GM18517 (cell line): ENCODE measurements at regions not wholly inside any gene's neighbourhood (a gene's known extent, or its start where the extent isn't known, plus 50 kb on each side); places are given as distances from the start of the nearest gene placed in this dataset.
"Not testable (repeated sequence)": the region's sequence is repeated elsewhere in the genome, so short reads cannot be mapped to it uniquely, and the experiment has no call there.

ENCODE experiments used
- ATAC-seq: cut with Tn5 transposase; IDR thresholded peaks from one replicate; pipeline ENCODE4 v1.9.1; 2021; ENCODE audit warnings: mild to moderate bottlenecking, moderate library complexity; ENCODE audit not compliant: unreplicated experiment

GRCh38 chr2:47653902-47654789, 83.4 kb upstream of the KCNK12 start:
- ATAC-seq: no peak

GRCh38 chr2:47653036-47653435, 82.3 kb upstream of the KCNK12 start:
- no peak for ATAC-seq

DNA sequence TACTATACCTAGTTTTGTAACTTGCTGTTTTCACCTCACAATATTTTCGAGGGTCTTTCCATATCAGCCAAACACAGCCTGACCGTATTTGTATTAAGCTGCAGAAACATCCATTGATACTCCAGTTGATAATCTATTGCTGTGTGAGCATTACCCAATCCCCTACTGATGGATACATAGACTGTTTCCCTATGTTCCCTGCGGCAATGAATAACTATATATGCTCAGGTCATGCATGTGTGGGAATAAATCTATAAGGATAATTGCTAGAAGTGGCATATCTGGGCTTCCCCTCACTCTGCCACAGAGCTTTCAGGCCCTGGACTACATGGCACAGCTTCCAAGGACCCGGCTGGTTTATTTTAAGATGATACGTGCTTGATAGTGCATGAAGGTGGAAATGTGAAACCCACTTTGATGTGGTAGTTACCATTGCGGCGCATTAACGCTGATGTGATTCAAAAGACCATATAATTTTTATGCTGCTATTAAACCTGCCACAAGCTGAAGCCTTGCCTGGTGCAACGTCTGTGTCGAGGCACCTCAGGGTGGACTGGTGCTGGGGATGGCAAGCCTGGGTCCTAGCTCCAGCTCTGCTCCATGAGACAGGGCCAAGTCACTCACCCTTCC, 81.4 kb upstream of the KCNK12 start:
- no peak for ATAC-seq

DNA sequence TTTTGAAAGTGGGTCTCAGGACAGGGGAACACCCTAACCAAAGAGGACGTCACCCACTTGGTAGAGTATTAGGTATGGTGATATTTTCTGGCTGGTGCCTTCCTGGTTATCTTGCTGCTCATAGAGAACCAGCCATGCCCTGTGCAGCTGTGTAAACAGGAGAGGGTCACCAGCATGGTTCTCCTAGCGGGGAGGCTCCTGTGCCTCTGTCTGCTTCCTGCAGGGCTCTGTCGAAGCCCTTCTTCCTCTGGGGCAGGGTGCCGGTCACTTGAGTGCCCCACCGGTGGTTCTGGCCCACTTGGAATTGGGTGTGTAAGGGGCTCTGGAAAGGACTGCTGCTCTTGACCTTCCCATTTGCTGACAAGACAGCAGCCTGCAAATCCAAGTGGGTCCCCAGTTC, 80.5 kb upstream of the KCNK12 start:
- ATAC-seq: no peak

GRCh38 chr2:47650001-47650535, 79.3 kb upstream of the KCNK12 start:
- ATAC-seq: no peak

DNA sequence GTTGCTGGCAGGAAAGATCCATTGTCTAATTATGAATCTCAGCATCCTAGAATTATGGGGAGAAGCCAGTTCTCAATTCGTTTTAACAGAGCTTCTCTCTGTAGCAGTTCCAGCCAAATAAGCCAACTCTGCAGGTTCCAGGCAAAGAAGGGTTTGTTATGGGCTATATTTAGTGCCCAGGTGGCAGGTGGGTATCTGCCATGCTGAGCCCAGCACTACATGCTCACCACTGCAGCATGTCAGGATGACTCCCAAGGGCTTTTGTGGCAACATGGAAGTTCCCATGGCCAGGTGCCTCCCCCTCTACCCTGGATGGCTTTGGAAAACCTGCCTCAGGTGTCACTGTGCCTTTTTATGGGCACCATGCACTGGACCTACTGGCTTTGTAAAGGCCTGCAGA, 74.5 kb upstream of the KCNK12 start:
- ATAC-seq: no peak

DNA sequence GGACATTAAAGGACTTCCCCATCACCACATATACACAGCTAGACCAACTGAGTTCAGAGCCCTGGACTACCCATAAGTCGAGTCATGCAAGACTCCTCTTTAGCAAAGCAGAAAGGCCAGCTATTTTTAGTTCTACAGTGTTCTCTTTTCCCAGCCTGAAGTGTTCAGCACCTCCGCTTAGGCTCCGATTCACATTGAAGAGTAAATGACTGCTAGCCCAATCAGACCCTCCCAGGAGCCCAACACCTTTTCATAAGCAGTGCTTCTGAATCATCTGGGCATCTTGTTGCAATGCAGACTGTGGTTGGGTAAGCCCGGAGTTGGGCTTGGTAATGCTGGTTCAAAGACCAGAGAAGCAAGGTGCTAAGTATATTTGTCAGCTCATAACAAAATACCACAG, 73.6 kb upstream of the KCNK12 start:
- no peak for ATAC-seq

- ATAC-seq: no peak
Measured at GRCh38 chr2:47641366-47641765, 70.6 kb upstream of the KCNK12 start.

GRCh38 chr2:47640356-47640755, 69.6 kb upstream of the KCNK12 start:
- no peak for ATAC-seq

DNA sequence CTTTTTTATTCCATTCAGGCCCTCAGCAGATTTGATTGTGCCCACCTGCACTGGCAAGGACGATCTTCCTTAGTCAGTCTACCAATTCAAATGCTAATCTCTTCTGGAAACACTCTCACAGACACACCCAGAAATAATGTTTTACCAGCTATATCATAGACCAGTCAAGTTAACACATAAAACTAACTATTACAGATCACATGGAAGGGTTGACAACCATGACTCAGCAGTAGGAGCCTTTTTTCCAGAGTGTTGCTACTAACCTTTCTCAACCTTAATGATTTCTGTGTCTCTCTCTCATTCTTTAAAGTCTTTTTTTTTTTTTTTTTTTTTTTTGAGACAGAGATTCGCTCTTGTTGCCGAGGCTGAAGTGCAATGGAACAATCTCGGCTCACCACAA, 68.7 kb upstream of the KCNK12 start:
- no peak for ATAC-seq

- ATAC-seq: no peak
Measured at GRCh38 chr2:47638430-47638829, 67.6 kb upstream of the KCNK12 start.

GRCh38 chr2:47636596-47637264, 65.9 kb upstream of the KCNK12 start:
- ATAC-seq: no peak

DNA sequence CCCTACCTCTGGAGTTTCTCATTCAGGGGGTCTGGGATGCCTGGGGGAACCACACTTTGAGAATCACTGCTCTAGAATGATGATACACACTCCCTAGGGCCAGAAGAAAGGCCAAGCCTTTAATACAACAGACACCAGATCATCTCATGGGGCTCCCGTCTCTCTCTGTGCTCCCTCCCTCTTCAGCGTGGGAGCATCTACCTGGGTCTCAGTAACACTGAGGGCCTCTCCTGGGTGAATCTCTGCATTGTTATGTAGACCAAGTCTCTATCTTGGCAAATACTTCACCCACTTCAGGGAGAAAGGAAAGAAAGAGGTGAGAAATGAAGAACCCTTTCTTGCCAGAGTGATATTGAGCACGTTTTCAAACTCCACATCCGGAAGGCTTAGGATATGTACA, 65.4 kb upstream of the KCNK12 start:
- no peak for ATAC-seq

DNA sequence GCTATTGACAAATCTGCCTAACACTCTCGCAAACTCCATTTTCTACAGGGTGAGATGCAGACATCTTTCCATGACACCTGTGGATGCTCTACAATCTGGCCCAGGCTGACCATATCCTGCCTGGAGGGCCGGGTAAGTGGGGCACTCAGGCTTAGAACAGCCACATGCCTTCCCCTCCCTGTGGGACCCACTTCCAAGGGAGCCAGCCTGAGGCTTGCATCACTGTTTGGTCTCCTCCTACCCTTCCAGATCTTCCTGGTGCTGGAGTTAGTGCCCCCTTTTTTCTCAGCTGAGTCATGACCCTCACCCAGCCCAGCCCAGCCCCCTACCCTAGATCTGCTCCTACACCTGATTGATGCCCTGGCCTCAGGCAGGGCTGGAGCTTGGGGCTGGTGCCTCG, 62.0 kb upstream of the KCNK12 start:
- ATAC-seq: no peak

- ATAC-seq: no peak
Measured at GRCh38 chr2:47631792-47632398, 61.1 kb upstream of the KCNK12 start.

- ATAC-seq: no peak
Measured at GRCh38 chr2:47631306-47631705, 60.5 kb upstream of the KCNK12 start.

GRCh38 chr2:47629501-47630460, 59.0 kb upstream of the KCNK12 start:
- ATAC-seq: no peak

DNA sequence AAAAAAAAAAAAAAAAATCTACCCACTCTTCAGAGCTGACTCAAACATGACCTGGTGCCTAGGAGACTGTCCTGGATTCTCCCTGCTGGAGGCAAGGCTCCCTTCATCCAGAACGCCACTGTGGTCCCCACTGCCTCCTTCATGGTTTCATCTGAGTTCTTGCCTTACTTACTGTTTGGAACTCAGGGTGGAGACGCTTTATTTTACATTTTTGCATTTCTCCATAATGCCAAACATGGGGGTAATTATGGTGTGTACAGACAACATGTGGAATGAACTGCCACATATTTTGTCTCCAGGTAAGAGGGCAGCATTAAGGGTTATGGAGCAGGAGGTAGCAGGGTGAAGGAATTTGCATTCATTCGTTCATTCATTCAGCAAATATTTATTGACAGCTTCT, 58.1 kb upstream of the KCNK12 start:
- no peak for ATAC-seq

- ATAC-seq: no peak
Measured at GRCh38 chr2:47626664-47627063, 55.9 kb upstream of the KCNK12 start.

GRCh38 chr2:47623140-47623539, 52.4 kb upstream of the KCNK12 start:
- not testable (repeated sequence) for ATAC-seq
